D721Med (cell line): ENCODE measurements at regions not wholly inside any gene's neighbourhood (a gene's known extent, or its start where the extent isn't known, plus 50 kb on each side); places are given as distances from the start of the nearest gene placed in this dataset.

ENCODE experiments used
- DNase-seq: peaks from one replicate; pipeline ENCODE4 v3.0.0; 2011; ENCODE audit warnings: low spot score; ENCODE audit not compliant: insufficient read length
- FAIRE-seq: peaks from 2 replicates; lab custom pipeline; 2011; peaks lifted over from hg19 to GRCh38; lab: Jason Lieb, UNC
- TF ChIP-seq, protein P1 (sequence below): IDR thresholded peaks from 2 replicates; pipeline ENCODE4 v1.5.1; 2012; ENCODE audit warnings: mild to moderate bottlenecking, control low read depth; ENCODE audit not compliant: insufficient read depth; ENCODE audit errors: missing control alignments

DNA sequence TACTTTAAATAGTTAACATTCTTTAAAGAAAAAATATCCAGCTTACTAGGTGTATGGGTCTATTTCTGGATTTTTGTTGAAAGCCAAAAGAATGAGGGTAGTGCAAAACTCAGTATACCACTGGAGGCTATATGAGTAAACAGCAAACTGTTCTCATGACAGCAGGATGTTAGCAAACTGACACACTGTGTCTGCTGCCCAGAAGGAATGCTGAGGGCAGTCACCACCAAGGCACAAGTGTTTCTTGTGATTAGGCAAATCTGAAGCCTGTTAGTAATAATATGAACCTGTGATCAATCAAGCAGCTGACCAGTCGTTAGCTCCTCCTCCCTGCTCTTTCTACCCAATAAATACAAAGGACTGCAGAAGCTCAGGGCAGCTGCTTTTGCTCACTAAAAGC, 50.5 kb upstream of the SULT1C3 start:
- DNase-seq (no peak), FAIRE-seq (no peak)
- TF ChIP-seq, protein P1, sequence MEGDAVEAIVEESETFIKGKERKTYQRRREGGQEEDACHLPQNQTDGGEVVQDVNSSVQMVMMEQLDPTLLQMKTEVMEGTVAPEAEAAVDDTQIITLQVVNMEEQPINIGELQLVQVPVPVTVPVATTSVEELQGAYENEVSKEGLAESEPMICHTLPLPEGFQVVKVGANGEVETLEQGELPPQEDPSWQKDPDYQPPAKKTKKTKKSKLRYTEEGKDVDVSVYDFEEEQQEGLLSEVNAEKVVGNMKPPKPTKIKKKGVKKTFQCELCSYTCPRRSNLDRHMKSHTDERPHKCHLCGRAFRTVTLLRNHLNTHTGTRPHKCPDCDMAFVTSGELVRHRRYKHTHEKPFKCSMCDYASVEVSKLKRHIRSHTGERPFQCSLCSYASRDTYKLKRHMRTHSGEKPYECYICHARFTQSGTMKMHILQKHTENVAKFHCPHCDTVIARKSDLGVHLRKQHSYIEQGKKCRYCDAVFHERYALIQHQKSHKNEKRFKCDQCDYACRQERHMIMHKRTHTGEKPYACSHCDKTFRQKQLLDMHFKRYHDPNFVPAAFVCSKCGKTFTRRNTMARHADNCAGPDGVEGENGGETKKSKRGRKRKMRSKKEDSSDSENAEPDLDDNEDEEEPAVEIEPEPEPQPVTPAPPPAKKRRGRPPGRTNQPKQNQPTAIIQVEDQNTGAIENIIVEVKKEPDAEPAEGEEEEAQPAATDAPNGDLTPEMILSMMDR, result no peak
